ENCODE measurements at regions not wholly inside any gene's neighbourhood (a gene's known extent, or its start where the extent isn't known, plus 50 kb on each side); places are given as distances from the start of the nearest gene placed in this dataset.

GRCh38 chr4:123168812-123169211 is 227.8 kb upstream of the SPRY1 start:
- no peak for TF ChIP-seq CTCF (IDR thresholded peaks at IDR 0.05 in 2 of 3, conservative IDR thresholded peaks at IDR 0.05 in 1 of 3; ENCODE audit: control insufficient read depth in 2 of 3, extremely low read depth in 1 of 3, insufficient read depth in 1 of 3, low read depth in 3 of 3, low read length in 3 of 3)
- TF ChIP-seq KDM1A (IDR thresholded peaks at IDR 0.05; ENCODE audit: borderline replicate concordance): no peak
- TF ChIP-seq FOXM1 (IDR thresholded peaks at IDR 0.05; ENCODE audit: low read depth, low read length): no peak
- TF ChIP-seq SMC3 (IDR thresholded peaks at IDR 0.05; ENCODE audit: borderline replicate concordance, low read length): no peak
- TF ChIP-seq ATF2 (IDR thresholded peaks at IDR 0.05; ENCODE audit: low read length): no peak
- TF ChIP-seq CUX1 (IDR thresholded peaks at IDR 0.05; ENCODE audit: insufficient replicate concordance, low read depth, low read length): no peak
- TF ChIP-seq PBX3 (IDR thresholded peaks at IDR 0.05; ENCODE audit: insufficient replicate concordance, low read depth, low read length): no peak
- no peak for TF ChIP-seq PAX5 (IDR thresholded peaks at IDR 0.05; ENCODE audit: borderline replicate concordance, low read depth, low read length)
- TF ChIP-seq POU2F2 (IDR thresholded peaks at IDR 0.05; ENCODE audit: borderline replicate concordance, low read depth, low read length): no peak
- TF ChIP-seq POLR2A (IDR thresholded peaks at IDR 0.05; ENCODE audit: low read depth, low read length): no peak
- no peak for TF ChIP-seq USF1 (IDR thresholded peaks at IDR 0.05; ENCODE audit: borderline replicate concordance, extremely low read length, insufficient read depth, low read depth, low read length)
- no peak for TF ChIP-seq MTA3 (IDR thresholded peaks at IDR 0.05; ENCODE audit: borderline replicate concordance, low read length)
- TF ChIP-seq POLR2AphosphoS2 (IDR thresholded peaks at IDR 0.05; ENCODE audit: low read depth, low read length): no peak
